ENCODE measurements at regions not wholly inside any gene's neighbourhood (a gene's known extent, or its start where the extent isn't known, plus 50 kb on each side); places are given as distances from the start of the nearest gene placed in this dataset.

DNA sequence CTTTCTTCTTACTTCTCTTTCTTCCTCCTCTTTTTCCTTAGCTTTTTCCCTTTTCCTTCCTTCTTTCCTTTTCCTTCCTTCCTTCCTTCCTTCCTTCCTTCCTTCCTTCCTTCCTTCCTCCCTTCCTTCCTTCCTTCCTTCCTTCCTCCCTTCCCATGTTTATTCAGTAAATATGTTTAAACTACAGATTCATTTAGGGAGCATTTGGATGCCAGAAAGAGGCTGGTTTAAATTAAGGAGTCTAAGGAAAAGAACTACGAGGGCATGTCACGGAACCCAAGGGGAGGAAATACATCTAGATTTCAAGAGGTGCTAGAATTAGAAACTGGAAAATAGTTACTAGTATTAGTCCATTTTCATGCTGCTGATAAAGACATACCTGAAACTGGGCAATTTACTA lies 320.0 kb upstream of the ARRDC3 start:
- 0 out of 2 replicates have a peak overlapping the region, but pooled peaks have one; percentile 20 for H2AFZ ChIP-seq
- no peaks in the 10 kb centered on the region; the same call in 2 of the 3 replicates for H3K36me3 Mint-ChIP-seq (ENCODE audit: low read depth)
- peaks cover 2% of the 10 kb centered on the region; the same call in 1 of the 3 replicates for H3K9me3 Mint-ChIP-seq
- no peaks in the 10 kb centered on the region for H3K27me3 Mint-ChIP-seq (ENCODE audit: insufficient read depth, low read depth, poor library complexity)
- H3K9me2 ChIP-seq (ENCODE audit: insufficient read depth): peaks cover 18% of the 10 kb centered on the region
- no peak for ATAC-seq
- DNase-seq (ENCODE audit: low spot score): no peak
- no peak overlapping the region for H3K4me3 ChIP-seq
- no peaks in the 10 kb centered on the region for H3K79me2 ChIP-seq (replicated peaks; ENCODE audit: insufficient read depth)
- H3K27ac ChIP-seq (ENCODE audit: low read depth): no peak overlapping the region
- H3K4me3 Mint-ChIP-seq: no peak overlapping the region
- no peaks in the 10 kb centered on the region for H4K20me1 ChIP-seq (replicated peaks; ENCODE audit: insufficient read depth)
- no peaks in the 10 kb centered on the region for H3F3A ChIP-seq (replicated peaks; ENCODE audit: low read depth)
- H3K4me1 ChIP-seq (ENCODE audit: insufficient read depth): no peaks in the 10 kb centered on the region
- H3K27ac Mint-ChIP-seq: no peak overlapping the region
- TF ChIP-seq, protein P1, sequence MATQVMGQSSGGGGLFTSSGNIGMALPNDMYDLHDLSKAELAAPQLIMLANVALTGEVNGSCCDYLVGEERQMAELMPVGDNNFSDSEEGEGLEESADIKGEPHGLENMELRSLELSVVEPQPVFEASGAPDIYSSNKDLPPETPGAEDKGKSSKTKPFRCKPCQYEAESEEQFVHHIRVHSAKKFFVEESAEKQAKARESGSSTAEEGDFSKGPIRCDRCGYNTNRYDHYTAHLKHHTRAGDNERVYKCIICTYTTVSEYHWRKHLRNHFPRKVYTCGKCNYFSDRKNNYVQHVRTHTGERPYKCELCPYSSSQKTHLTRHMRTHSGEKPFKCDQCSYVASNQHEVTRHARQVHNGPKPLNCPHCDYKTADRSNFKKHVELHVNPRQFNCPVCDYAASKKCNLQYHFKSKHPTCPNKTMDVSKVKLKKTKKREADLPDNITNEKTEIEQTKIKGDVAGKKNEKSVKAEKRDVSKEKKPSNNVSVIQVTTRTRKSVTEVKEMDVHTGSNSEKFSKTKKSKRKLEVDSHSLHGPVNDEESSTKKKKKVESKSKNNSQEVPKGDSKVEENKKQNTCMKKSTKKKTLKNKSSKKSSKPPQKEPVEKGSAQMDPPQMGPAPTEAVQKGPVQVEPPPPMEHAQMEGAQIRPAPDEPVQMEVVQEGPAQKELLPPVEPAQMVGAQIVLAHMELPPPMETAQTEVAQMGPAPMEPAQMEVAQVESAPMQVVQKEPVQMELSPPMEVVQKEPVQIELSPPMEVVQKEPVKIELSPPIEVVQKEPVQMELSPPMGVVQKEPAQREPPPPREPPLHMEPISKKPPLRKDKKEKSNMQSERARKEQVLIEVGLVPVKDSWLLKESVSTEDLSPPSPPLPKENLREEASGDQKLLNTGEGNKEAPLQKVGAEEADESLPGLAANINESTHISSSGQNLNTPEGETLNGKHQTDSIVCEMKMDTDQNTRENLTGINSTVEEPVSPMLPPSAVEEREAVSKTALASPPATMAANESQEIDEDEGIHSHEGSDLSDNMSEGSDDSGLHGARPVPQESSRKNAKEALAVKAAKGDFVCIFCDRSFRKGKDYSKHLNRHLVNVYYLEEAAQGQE (IDR thresholded peaks at IDR 0.05; ENCODE audit: unreplicated experiment): no peak
- TF ChIP-seq EZH2phosphoT487 (IDR thresholded peaks at IDR 0.05; ENCODE audit: unreplicated experiment) (no peak), NANOG (IDR thresholded peaks at IDR 0.05; ENCODE audit: borderline replicate concordance) (no peak), EZH2 (IDR thresholded peaks at IDR 0.05; ENCODE audit: low read depth, unreplicated experiment) (no peak), ZNF331 (CRISPR knock-in tag; IDR thresholded peaks at IDR 0.05; ENCODE audit: low read depth) (no peak), JUNB (IDR thresholded peaks at IDR 0.05; ENCODE audit: unreplicated experiment) (no peak), CREB1 (CRISPR knock-in tag; IDR thresholded peaks at IDR 0.05; ENCODE audit: low read depth) (no peak), POLR2AphosphoS5 (IDR thresholded peaks at IDR 0.05; ENCODE audit: low read depth) (no peak), ZNF114 (CRISPR knock-in tag; IDR thresholded peaks at IDR 0.05) (no peak)
- TF ChIP-seq, protein P2, sequence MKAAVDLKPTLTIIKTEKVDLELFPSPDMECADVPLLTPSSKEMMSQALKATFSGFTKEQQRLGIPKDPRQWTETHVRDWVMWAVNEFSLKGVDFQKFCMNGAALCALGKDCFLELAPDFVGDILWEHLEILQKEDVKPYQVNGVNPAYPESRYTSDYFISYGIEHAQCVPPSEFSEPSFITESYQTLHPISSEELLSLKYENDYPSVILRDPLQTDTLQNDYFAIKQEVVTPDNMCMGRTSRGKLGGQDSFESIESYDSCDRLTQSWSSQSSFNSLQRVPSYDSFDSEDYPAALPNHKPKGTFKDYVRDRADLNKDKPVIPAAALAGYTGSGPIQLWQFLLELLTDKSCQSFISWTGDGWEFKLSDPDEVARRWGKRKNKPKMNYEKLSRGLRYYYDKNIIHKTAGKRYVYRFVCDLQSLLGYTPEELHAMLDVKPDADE (IDR thresholded peaks at IDR 0.05): no peak
- TF ChIP-seq, protein P3, sequence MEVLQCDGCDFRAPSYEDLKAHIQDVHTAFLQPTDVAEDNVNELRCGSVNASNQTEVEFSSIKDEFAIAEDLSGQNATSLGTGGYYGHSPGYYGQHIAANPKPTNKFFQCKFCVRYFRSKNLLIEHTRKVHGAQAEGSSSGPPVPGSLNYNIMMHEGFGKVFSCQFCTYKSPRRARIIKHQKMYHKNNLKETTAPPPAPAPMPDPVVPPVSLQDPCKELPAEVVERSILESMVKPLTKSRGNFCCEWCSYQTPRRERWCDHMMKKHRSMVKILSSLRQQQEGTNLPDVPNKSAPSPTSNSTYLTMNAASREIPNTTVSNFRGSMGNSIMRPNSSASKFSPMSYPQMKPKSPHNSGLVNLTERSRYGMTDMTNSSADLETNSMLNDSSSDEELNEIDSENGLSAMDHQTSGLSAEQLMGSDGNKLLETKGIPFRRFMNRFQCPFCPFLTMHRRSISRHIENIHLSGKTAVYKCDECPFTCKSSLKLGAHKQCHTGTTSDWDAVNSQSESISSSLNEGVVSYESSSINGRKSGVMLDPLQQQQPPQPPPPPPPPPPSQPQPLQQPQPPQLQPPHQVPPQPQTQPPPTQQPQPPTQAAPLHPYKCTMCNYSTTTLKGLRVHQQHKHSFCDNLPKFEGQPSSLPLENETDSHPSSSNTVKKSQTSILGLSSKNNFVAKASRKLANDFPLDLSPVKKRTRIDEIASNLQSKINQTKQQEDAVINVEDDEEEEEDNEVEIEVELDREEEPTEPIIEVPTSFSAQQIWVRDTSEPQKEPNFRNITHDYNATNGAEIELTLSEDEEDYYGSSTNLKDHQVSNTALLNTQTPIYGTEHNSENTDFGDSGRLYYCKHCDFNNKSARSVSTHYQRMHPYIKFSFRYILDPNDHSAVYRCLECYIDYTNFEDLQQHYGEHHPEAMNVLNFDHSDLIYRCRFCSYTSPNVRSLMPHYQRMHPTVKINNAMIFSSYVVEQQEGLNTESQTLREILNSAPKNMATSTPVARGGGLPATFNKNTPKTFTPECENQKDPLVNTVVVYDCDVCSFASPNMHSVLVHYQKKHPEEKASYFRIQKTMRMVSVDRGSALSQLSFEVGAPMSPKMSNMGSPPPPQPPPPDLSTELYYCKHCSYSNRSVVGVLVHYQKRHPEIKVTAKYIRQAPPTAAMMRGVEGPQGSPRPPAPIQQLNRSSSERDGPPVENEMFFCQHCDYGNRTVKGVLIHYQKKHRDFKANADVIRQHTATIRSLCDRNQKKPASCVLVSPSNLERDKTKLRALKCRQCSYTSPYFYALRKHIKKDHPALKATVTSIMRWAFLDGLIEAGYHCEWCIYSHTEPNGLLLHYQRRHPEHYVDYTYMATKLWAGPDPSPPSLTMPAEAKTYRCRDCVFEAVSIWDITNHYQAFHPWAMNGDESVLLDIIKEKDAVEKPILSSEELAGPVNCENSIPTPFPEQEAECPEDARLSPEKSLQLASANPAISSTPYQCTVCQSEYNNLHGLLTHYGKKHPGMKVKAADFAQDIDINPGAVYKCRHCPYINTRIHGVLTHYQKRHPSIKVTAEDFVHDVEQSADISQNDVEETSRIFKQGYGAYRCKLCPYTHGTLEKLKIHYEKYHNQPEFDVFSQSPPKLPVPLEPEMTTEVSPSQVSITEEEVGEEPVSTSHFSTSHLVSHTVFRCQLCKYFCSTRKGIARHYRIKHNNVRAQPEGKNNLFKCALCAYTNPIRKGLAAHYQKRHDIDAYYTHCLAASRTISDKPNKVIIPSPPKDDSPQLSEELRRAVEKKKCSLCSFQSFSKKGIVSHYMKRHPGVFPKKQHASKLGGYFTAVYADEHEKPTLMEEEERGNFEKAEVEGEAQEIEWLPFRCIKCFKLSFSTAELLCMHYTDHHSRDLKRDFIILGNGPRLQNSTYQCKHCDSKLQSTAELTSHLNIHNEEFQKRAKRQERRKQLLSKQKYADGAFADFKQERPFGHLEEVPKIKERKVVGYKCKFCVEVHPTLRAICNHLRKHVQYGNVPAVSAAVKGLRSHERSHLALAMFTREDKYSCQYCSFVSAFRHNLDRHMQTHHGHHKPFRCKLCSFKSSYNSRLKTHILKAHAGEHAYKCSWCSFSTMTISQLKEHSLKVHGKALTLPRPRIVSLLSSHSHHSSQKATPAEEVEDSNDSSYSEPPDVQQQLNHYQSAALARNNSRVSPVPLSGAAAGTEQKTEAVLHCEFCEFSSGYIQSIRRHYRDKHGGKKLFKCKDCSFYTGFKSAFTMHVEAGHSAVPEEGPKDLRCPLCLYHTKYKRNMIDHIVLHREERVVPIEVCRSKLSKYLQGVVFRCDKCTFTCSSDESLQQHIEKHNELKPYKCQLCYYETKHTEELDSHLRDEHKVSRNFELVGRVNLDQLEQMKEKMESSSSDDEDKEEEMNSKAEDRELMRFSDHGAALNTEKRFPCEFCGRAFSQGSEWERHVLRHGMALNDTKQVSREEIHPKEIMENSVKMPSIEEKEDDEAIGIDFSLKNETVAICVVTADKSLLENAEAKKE (CRISPR knock-in tag; IDR thresholded peaks at IDR 0.05): no peak
- TF ChIP-seq, protein P4, sequence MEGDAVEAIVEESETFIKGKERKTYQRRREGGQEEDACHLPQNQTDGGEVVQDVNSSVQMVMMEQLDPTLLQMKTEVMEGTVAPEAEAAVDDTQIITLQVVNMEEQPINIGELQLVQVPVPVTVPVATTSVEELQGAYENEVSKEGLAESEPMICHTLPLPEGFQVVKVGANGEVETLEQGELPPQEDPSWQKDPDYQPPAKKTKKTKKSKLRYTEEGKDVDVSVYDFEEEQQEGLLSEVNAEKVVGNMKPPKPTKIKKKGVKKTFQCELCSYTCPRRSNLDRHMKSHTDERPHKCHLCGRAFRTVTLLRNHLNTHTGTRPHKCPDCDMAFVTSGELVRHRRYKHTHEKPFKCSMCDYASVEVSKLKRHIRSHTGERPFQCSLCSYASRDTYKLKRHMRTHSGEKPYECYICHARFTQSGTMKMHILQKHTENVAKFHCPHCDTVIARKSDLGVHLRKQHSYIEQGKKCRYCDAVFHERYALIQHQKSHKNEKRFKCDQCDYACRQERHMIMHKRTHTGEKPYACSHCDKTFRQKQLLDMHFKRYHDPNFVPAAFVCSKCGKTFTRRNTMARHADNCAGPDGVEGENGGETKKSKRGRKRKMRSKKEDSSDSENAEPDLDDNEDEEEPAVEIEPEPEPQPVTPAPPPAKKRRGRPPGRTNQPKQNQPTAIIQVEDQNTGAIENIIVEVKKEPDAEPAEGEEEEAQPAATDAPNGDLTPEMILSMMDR (conservative IDR thresholded peaks at IDR 0.05; ENCODE audit: low read depth in 2 of 2): no peak
- no peaks in the 10 kb centered on the region for H3K27me3 ChIP-seq (ENCODE audit: insufficient read depth)
- no peaks in the 10 kb centered on the region for H3K4me1 Mint-ChIP-seq
- H3K4me2 ChIP-seq: no peak overlapping the region
- 0 out of 2 replicates have a peak, but pooled peaks cover 3% of the 10 kb centered on the region for H3K36me3 ChIP-seq (ENCODE audit: insufficient read depth)

Data from GM23338 (cell line).